Hepatocyte (in vitro differentiated cells): ENCODE measurements at regions not wholly inside any gene's neighbourhood (a gene's known extent, or its start where the extent isn't known, plus 50 kb on each side); places are given as distances from the start of the nearest gene placed in this dataset.

Experiments used
- DNase-seq: peaks from one replicate; pipeline ENCODE4 v3.0.0-alpha.2; 2016; ENCODE audit warnings: low spot score
- H2AFZ ChIP-seq: fragments of 200-600 bp; sonication (generic); 2 replicates; pipeline ENCODE4 v1.6.0; 2016; ENCODE audit warnings: antibody characterized with exemption, mild to moderate bottlenecking
- H3K27ac ChIP-seq: fragments of 200-600 bp; sonication (generic); 2 replicates; pipeline ENCODE4 v1.5.1; 2016; ENCODE audit warnings: mild to moderate bottlenecking
- H3K27me3 ChIP-seq: fragments of 200-600 bp; sonication (generic); 2 replicates; pipeline ENCODE4 v1.6.1; 2016
- H3K36me3 ChIP-seq: fragments of 200-600 bp; sonication (generic); replicated peaks from 2 replicates; pipeline ENCODE4 v1.5.1; 2016; ENCODE audit warnings: low read depth; ENCODE audit not compliant: insufficient read depth
- H3K4me1 ChIP-seq: fragments of 200-600 bp; sonication (generic); 2 replicates; pipeline ENCODE4 v1.5.1; 2016; ENCODE audit warnings: mild to moderate bottlenecking, moderate library complexity; ENCODE audit not compliant: insufficient read depth
- H3K4me2 ChIP-seq: fragments of 200-600 bp; sonication (generic); 2 replicates; pipeline ENCODE4 v1.6.0; 2016
- H3K4me3 ChIP-seq: fragments of 200-600 bp; sonication (generic); 2 replicates; pipeline ENCODE4 v1.5.1; 2016; ENCODE audit warnings: mild to moderate bottlenecking
- H3K79me2 ChIP-seq: fragments of 200-600 bp; sonication (generic); 2 replicates; pipeline ENCODE4 v1.6.0; 2017; ENCODE audit warnings: mild to moderate bottlenecking
- H3K9me2 ChIP-seq: fragments of 200-600 bp; sonication (generic); replicated peaks from 2 replicates; pipeline ENCODE4 v1.6.0; 2017; ENCODE audit warnings: mild to moderate bottlenecking; ENCODE audit not compliant: insufficient read depth
- H3K9me3 ChIP-seq: fragments of 200-600 bp; sonication (generic); 2 replicates; pipeline ENCODE4 v1.5.1; 2016; ENCODE audit warnings: low read depth, mild to moderate bottlenecking
- H4K20me1 ChIP-seq: fragments of 200-600 bp; sonication (generic); 2 replicates; pipeline ENCODE4 v1.6.0; 2016; ENCODE audit warnings: mild to moderate bottlenecking; ENCODE audit not compliant: insufficient read depth, poor library complexity, severe bottlenecking
- EZH2 ChIP-seq: fragments of 200-600 bp; sonication (generic); IDR thresholded peaks from 2 replicates; pipeline ENCODE4 v1.6.1; 2016; ENCODE audit warnings: antibody characterized with exemption, mild to moderate bottlenecking, borderline replicate concordance
- EZH2phosphoT487 ChIP-seq: fragments of 200-600 bp; sonication (generic); IDR thresholded peaks from one replicate; pipeline ENCODE4 v1.6.1; 2018; ENCODE audit warnings: antibody characterized with exemption, mild to moderate bottlenecking, low read depth, moderate library complexity; ENCODE audit not compliant: unreplicated experiment, severe bottlenecking
- WGBS: methylation state at CpG from one replicate; pipeline ENCODE4 v1.1.6; 2016; ENCODE audit warnings: low lambda C conversion rate; ENCODE audit errors: missing lambda C conversion rate; 5-methylcytosine and 5-hydroxymethylcytosine counted together
- TF ChIP-seq, protein P1 (sequence below): fragments of 200-600 bp; sonication (generic); IDR thresholded peaks from 2 replicates; pipeline ENCODE4 v1.5.1; 2016; ENCODE audit warnings: antibody characterized with exemption, mild to moderate bottlenecking; ENCODE audit not compliant: poor library complexity

DNA sequence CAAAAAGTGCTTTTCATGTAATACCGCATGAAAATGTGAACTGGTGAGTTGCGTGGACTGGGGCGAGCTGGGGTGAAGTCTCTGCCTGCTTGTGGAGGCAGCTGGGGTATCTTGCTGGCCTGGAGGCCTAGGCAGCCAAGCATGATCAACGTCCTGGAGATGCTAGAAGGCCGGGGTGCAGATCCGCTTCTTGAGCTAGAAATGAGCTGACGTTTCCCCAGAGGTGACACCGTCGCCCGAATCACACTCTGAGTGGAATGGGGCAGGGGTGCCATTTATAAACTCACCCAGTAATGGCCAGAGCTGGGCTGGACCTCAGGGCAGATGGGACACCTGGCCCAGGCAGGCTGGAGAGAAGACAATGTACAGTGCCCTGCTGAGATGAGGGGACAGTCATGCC lies 1513.0 kb downstream of the TBC1D22A start:
- no peaks in the 10 kb centered on the region for H3K27me3 ChIP-seq
- no peak overlapping the region for H3K27ac ChIP-seq
- no peaks in the 10 kb centered on the region for H3K36me3 ChIP-seq
- H4K20me1 ChIP-seq, result no peaks in the 10 kb centered on the region
- no peak overlapping the region for H3K4me3 ChIP-seq
- TF ChIP-seq, protein P1, sequence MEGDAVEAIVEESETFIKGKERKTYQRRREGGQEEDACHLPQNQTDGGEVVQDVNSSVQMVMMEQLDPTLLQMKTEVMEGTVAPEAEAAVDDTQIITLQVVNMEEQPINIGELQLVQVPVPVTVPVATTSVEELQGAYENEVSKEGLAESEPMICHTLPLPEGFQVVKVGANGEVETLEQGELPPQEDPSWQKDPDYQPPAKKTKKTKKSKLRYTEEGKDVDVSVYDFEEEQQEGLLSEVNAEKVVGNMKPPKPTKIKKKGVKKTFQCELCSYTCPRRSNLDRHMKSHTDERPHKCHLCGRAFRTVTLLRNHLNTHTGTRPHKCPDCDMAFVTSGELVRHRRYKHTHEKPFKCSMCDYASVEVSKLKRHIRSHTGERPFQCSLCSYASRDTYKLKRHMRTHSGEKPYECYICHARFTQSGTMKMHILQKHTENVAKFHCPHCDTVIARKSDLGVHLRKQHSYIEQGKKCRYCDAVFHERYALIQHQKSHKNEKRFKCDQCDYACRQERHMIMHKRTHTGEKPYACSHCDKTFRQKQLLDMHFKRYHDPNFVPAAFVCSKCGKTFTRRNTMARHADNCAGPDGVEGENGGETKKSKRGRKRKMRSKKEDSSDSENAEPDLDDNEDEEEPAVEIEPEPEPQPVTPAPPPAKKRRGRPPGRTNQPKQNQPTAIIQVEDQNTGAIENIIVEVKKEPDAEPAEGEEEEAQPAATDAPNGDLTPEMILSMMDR, result no peak
- no peak for TF ChIP-seq EZH2phosphoT487
- TF ChIP-seq EZH2, result no peak
- H2AFZ ChIP-seq, result no peak overlapping the region
- no peak for DNase-seq
- H3K4me1 ChIP-seq, result peaks cover 25% of the 10 kb centered on the region
- H3K4me2 ChIP-seq, result no peak overlapping the region
- 95% methylated on average over 10 of the region's 10 CpGs for WGBS
- H3K9me2 ChIP-seq, result no peaks in the 10 kb centered on the region
- no peaks in the 10 kb centered on the region for H3K9me3 ChIP-seq
- H3K79me2 ChIP-seq, result no peaks in the 10 kb centered on the region

DNA sequence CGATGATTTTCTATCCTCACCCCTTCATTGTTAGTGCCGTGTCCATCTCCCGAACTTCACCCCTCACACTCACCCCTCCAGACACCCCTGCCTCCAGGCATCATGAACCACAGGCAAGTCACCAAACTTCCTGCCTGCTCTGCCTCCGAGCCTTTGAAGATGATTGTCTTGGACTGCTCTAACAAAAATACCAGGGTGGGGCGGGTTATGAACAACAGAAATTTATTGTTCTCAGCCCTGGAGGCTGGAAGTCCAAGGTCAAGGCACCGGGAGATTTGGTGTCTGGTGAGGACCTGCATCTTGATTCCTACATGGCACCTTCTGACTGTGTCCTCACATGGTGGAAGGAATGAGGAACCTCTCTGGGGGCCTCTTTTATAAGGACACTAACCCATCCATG lies 1508.3 kb downstream of the TBC1D22A start:
- no peak overlapping the region for H3K4me3 ChIP-seq
- no peak overlapping the region for H3K27ac ChIP-seq
- H3K4me1 ChIP-seq, result no peaks in the 10 kb centered on the region
- H3K36me3 ChIP-seq, result no peaks in the 10 kb centered on the region
- no peak for DNase-seq
- no peak overlapping the region for H2AFZ ChIP-seq
- no peaks in the 10 kb centered on the region for H3K9me3 ChIP-seq
- no peaks in the 10 kb centered on the region for H3K9me2 ChIP-seq
- WGBS, result 89% methylated on average over 6 of the region's 6 CpGs
- TF ChIP-seq EZH2phosphoT487 (no peak), EZH2 (no peak)
- TF ChIP-seq, protein P1, result no peak
- no peaks in the 10 kb centered on the region for H3K79me2 ChIP-seq
- H3K4me2 ChIP-seq, result no peak overlapping the region
- no peaks in the 10 kb centered on the region for H4K20me1 ChIP-seq
- H3K27me3 ChIP-seq, result peaks cover 3% of the 10 kb centered on the region

DNA sequence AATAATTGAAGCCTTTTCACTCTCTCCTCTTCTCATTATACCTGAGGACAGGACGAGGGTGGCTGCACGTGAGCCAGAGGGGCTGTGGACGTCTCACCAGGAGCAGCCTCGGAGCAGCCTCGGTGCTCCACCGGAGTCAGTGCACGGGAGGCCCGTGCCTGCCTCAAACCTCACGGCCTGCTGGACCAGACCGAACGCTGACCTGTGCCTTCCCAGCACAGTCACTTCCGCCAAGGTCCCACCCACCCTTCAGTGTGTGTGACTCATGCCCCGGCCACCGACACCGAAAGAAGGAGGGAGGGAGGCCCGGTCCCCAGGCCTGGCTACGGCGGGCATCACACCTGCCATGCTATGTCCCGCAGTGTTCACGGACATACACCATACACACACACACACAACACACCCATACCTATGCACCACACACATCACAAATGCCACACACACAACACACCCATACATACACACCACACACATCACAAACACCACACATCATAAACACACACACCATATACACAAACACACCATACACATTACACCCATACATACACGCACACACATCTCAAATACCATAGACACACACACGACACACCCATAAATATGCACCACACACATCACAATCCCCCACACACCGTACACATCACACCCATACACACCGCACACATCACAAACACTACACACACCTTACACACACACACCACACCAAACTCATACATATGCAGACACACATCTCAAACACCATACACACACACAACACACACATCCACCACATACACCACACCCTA lies 1506.5 kb downstream of the TBC1D22A start:
- Histone ChIP-seq H3K79me2 (no peaks in the 10 kb centered on the region), H3K4me3 (no peak overlapping the region), H2AFZ (no peak overlapping the region), H3K9me2 (no peaks in the 10 kb centered on the region), H3K27me3 (peaks cover 3% of the 10 kb centered on the region), H3K9me3 (no peaks in the 10 kb centered on the region), H3K36me3 (no peaks in the 10 kb centered on the region), H3K27ac (no peak overlapping the region), H4K20me1 (no peaks in the 10 kb centered on the region), H3K4me2 (no peak overlapping the region), H3K4me1 (no peaks in the 10 kb centered on the region)
- TF ChIP-seq, protein P1, result no peak
- TF ChIP-seq EZH2phosphoT487 (no peak), EZH2 (no peak)
- WGBS, result 86% methylated on average over 22 of the region's 24 CpGs
- peak; percentile 44 for DNase-seq
